ENCODE measurements at regions not wholly inside any gene's neighbourhood (a gene's known extent, or its start where the extent isn't known, plus 50 kb on each side); places are given as distances from the start of the nearest gene placed in this dataset.

DNA sequence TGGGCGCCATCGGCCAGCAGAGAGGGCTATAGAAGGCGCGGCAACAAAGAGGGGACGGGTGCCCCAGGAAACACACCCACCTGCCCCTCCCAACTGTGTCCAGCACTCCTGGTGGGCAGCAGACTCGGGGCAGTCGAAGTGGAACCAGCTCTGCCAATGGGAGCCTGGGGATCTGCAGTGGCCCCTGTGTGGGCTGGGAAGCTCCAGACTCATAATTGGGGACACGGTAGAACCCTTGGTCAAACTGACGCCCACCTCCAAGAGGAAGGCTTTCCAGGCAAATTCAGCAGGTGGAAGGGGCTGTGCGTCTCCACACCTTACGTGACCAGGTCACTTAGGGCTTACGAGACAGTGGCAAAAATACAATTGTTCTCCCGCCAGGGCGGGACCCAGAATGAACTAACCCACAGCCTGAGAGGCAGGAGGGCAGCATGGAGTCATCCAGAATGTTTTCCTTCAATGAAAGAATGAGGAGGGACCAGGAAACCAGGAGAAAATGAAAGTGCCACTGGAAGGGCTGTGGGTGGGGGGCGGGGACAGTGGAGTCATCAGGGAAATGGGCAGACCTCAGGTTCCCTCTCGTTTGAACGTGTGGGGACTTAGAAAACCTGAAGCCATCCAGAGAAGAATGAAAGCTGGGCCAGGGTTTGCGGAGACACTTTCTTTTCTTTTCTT lies 53.2 kb upstream of the SHANK2 start:
- H3K27me3 Mint-ChIP-seq, result peaks cover 18% of the 10 kb centered on the region
- H3K27ac Mint-ChIP-seq, result no peak overlapping the region
- Histone ChIP-seq H3K9me3 (ENCODE audit: control extremely low read depth in 1 of 3, control insufficient read depth in 2 of 3, insufficient read depth in 1 of 3, low read length in 2 of 3) (peaks cover 0 to 7% (median 0%) of the 10 kb centered on the region in 3 donors), H2AFZ (ENCODE audit: insufficient read depth, low read depth, low read length, poor library complexity, severe bottlenecking) (no peak overlapping the region), H3K4me2 (replicated peaks; ENCODE audit: low read depth, low read length, poor library complexity, severe bottlenecking) (no peak overlapping the region), H3K9ac (ENCODE audit: low read length) (no peak overlapping the region), H3K27me3 (replicated peaks in 1 of 4; ENCODE audit: control extremely low read depth in 1 of 4, control insufficient read depth in 3 of 4, insufficient read depth in 4 of 4, low read length in 3 of 4) (peaks cover 0 to 5% (median 0%) of the 10 kb centered on the region in 4 experiments), H4K20me1 (ENCODE audit: control insufficient read depth, insufficient read depth, low read length, poor library complexity, severe bottlenecking) (no peaks in the 10 kb centered on the region), H3K36me3 (replicated peaks in 1 of 2; ENCODE audit: control extremely low read depth in 1 of 2, control insufficient read depth in 1 of 2, extremely low read depth in 1 of 2, insufficient read depth in 2 of 2, low read length in 1 of 2) (no peaks in the 10 kb centered on the region), H3K4me1 (ENCODE audit: control insufficient read depth in 2 of 2, insufficient read depth in 2 of 2, low read length in 2 of 2) (no peaks in the 10 kb centered on the region), H3K4me3 (ENCODE audit: control extremely low read depth in 1 of 5, extremely low read depth in 1 of 5, insufficient read depth in 1 of 5, low read depth in 2 of 5, low read length in 4 of 5) (no peak overlapping the region), H3K79me2 (ENCODE audit: control insufficient read depth, insufficient read depth, low read length) (no peaks in the 10 kb centered on the region), H3K27ac (ENCODE audit: low read length in 2 of 2) (no peak overlapping the region)
- no peaks in the 10 kb centered on the region for H3K9me3 Mint-ChIP-seq (ENCODE audit: insufficient read depth)
- no peak overlapping the region for H3K4me3 Mint-ChIP-seq
- ChIA-PET CTCF (no interaction called here), POLR2A (no interaction called here)
- intact Hi-C loops (cut with micrococcal nuclease), result no loop called here
- WGBS (ENCODE audit: insufficient coverage), result 90% methylated on average over 14 of the region's 18 CpGs
- ATAC-seq (ENCODE audit: low read depth) (no peak), DNase-seq (no peak)
- no peaks in the 10 kb centered on the region for H3K4me1 Mint-ChIP-seq
- TF ChIP-seq EZH2 (IDR thresholded peaks at IDR 0.05; ENCODE audit: borderline replicate concordance, insufficient read depth, low read depth, low read length, poor library complexity, severe bottlenecking) (no peak), CTCF (IDR thresholded peaks at IDR 0.05) (no peak)

DNA sequence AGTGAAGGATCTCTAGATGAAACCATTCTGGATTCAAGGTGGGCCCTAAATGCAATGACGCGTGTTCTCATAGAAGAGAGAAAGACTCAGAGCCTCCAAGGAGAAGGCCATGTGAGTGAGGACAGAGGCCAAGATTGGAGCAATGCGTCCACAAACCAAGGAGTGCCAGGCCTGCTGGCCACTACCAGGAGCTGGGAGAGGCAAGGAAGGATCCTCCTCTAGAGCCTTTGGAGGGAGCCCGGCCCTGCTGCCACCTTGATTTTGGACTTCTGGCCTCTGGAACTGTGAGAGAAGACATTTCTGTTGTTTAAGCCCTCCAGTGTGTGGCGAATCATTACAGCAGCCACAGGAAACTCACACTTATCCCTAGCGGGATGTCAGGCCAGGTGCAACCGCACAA lies 52.7 kb upstream of the SHANK2 start:
- H4K20me1 ChIP-seq (ENCODE audit: control insufficient read depth, insufficient read depth, low read length, poor library complexity, severe bottlenecking), result no peaks in the 10 kb centered on the region
- WGBS (ENCODE audit: insufficient coverage), result 94% methylated on average over 7 of the region's 7 CpGs
- intact Hi-C loops (cut with micrococcal nuclease), result no loop called here

More for the DNA sequence above, 52.7 kb upstream of the SHANK2 start:
- H3K9ac ChIP-seq (ENCODE audit: low read length), result no peak overlapping the region
- H3K9me3 ChIP-seq (ENCODE audit: control extremely low read depth in 1 of 3, control insufficient read depth in 2 of 3, insufficient read depth in 1 of 3, low read length in 2 of 3), result peaks cover 0 to 7% (median 0%) of the 10 kb centered on the region in 3 donors
- no peak overlapping the region for H3K4me2 ChIP-seq (replicated peaks; ENCODE audit: low read depth, low read length, poor library complexity, severe bottlenecking)
- Mint-ChIP-seq H3K27ac (no peak overlapping the region), H3K4me3 (no peak overlapping the region), H3K4me1 (no peaks in the 10 kb centered on the region), H3K27me3 (peaks cover 24% of the 10 kb centered on the region), H3K9me3 (ENCODE audit: insufficient read depth) (no peaks in the 10 kb centered on the region)
- TF ChIP-seq CTCF (IDR thresholded peaks at IDR 0.05) (no peak), EZH2 (IDR thresholded peaks at IDR 0.05; ENCODE audit: borderline replicate concordance, insufficient read depth, low read depth, low read length, poor library complexity, severe bottlenecking) (no peak)
- H3K4me3 ChIP-seq (ENCODE audit: control extremely low read depth in 1 of 5, extremely low read depth in 1 of 5, insufficient read depth in 1 of 5, low read depth in 2 of 5, low read length in 4 of 5), result no peak overlapping the region
- no peaks in the 10 kb centered on the region for H3K79me2 ChIP-seq (ENCODE audit: control insufficient read depth, insufficient read depth, low read length)
- H3K36me3 ChIP-seq (replicated peaks in 1 of 2; ENCODE audit: control extremely low read depth in 1 of 2, control insufficient read depth in 1 of 2, extremely low read depth in 1 of 2, insufficient read depth in 2 of 2, low read length in 1 of 2), result no peaks in the 10 kb centered on the region
- ChIA-PET POLR2A (no interaction called here), CTCF (no interaction called here)
- peaks cover 0 to 5% (median 0%) of the 10 kb centered on the region in 4 experiments for H3K27me3 ChIP-seq (replicated peaks in 1 of 4; ENCODE audit: control extremely low read depth in 1 of 4, control insufficient read depth in 3 of 4, insufficient read depth in 4 of 4, low read length in 3 of 4)
- ATAC-seq (ENCODE audit: low read depth) (no peak), DNase-seq (no peak)
- H2AFZ ChIP-seq (ENCODE audit: insufficient read depth, low read depth, low read length, poor library complexity, severe bottlenecking), result no peak overlapping the region
- H3K27ac ChIP-seq (ENCODE audit: low read length in 2 of 2), result no peak overlapping the region
- no peaks in the 10 kb centered on the region for H3K4me1 ChIP-seq (ENCODE audit: control insufficient read depth in 2 of 2, insufficient read depth in 2 of 2, low read length in 2 of 2)

All from B cell (primary cell).